Suprapubic skin (tissue), 4 donors: ENCODE measurements at regions not wholly inside any gene's neighbourhood (a gene's known extent, or its start where the extent isn't known, plus 50 kb on each side); places are given as distances from the start of the nearest gene placed in this dataset.

Experiments
- DNase-seq, 2 donors: peaks; one replicate each; pipeline ENCODE4 v3.0.0-alpha.2; 2019; ENCODE audit warnings: low spot score in 2 of 2
- H3K27ac ChIP-seq: fragments of 200-600 bp; sonication (generic); one replicate; pipeline ENCODE4 v1.5.1; 2019
- H3K27me3 ChIP-seq: fragments of 200-600 bp; sonication (generic); one replicate; pipeline ENCODE4 v1.5.1; 2019
- H3K36me3 ChIP-seq: fragments of 200-600 bp; sonication (generic); one replicate; pipeline ENCODE4 v1.5.1; 2019
- H3K4me1 ChIP-seq: fragments of 200-600 bp; sonication (generic); one replicate; pipeline ENCODE4 v1.5.1; 2019
- H3K4me3 ChIP-seq: fragments of 200-600 bp; sonication (generic); one replicate; pipeline ENCODE4 v1.5.1; 2019; ENCODE audit warnings: mild to moderate bottlenecking
- H3K9me3 ChIP-seq: fragments of 200-600 bp; sonication (generic); one replicate; pipeline ENCODE4 v1.5.1; 2019
- CTCF ChIP-seq, 2 donors: fragments of 200-600 bp in 1 of 2; fragments of 450-650 bp in 1 of 2; sonication (generic) in 1 of 2; IDR thresholded peaks; one replicate each; pipeline ENCODE4 v1.5.1; 2016 to 2019; ENCODE audit warnings: antibody characterized with exemption in 2 of 2, mild to moderate bottlenecking in 1 of 2, moderate library complexity in 1 of 2
- EP300 ChIP-seq: sonication (generic); formaldehyde crosslinking; IDR thresholded peaks from one replicate; pipeline ENCODE4 v1.6.1; 2017; ENCODE audit warnings: antibody characterized with exemption
- POLR2A ChIP-seq, 2 donors: fragments of 450-650 bp; IDR thresholded peaks; one replicate each; pipeline ENCODE4 v1.6.1; 2017; ENCODE audit warnings: antibody characterized with exemption in 2 of 2, mild to moderate bottlenecking in 2 of 2, moderate library complexity in 2 of 2
- POLR2AphosphoS5 ChIP-seq, 3 donors: sonication (generic); formaldehyde crosslinking; IDR thresholded peaks; one replicate each; pipeline ENCODE4 v1.6.1; 2017; ENCODE audit warnings: antibody characterized with exemption in 3 of 3
- WGBS: methylation state at CpG from one replicate; pipeline ENCODE4 v1.1.5; 2018; 5-methylcytosine and 5-hydroxymethylcytosine counted together

GRCh38 chr14:41022932-41023331 is 583.7 kb upstream of the LRFN5 start:
- WGBS = 86% methylated on average over 2 of the region's 2 CpGs
- TF ChIP-seq POLR2A (IDR thresholded peaks at IDR 0.05) (no peak), CTCF (IDR thresholded peaks at IDR 0.05) (no peak), EP300 (no peak), POLR2AphosphoS5 (IDR thresholded peaks at IDR 0.05) (no peak)
- no peaks in the 10 kb centered on the region for H3K4me1 ChIP-seq

GRCh38 chr14:41016213-41016612 is 590.5 kb upstream of the LRFN5 start:
- H3K4me3 ChIP-seq = no peak overlapping the region
- H3K27me3 ChIP-seq = no peaks in the 10 kb centered on the region
- 36% methylated on average over 4 of the region's 4 CpGs for WGBS
- H3K9me3 ChIP-seq = no peaks in the 10 kb centered on the region
- H3K36me3 ChIP-seq = no peaks in the 10 kb centered on the region
- DNase-seq = no peak
- TF ChIP-seq POLR2A (IDR thresholded peaks at IDR 0.05) = no peak
- no peak for TF ChIP-seq CTCF (IDR thresholded peaks at IDR 0.05)
- TF ChIP-seq POLR2AphosphoS5 (IDR thresholded peaks at IDR 0.05) = no peak
- no peak for TF ChIP-seq EP300
- H3K4me1 ChIP-seq = no peaks in the 10 kb centered on the region
- no peak overlapping the region for H3K27ac ChIP-seq

More at GRCh38 chr14:41022932-41023331, 583.7 kb upstream of the LRFN5 start:
- H3K9me3 ChIP-seq = no peaks in the 10 kb centered on the region
- H3K27ac ChIP-seq = no peak overlapping the region
- no peaks in the 10 kb centered on the region for H3K36me3 ChIP-seq
- no peak overlapping the region for H3K4me3 ChIP-seq
- H3K27me3 ChIP-seq = no peaks in the 10 kb centered on the region
- DNase-seq = no peak

- H3K36me3 ChIP-seq = no peaks in the 10 kb centered on the region
- WGBS = 71% methylated on average over 3 of the region's 3 CpGs
- H3K4me1 ChIP-seq = no peaks in the 10 kb centered on the region
- DNase-seq = no peak
- H3K27ac ChIP-seq = no peak overlapping the region
- TF ChIP-seq EP300 = no peak
- no peak overlapping the region for H3K4me3 ChIP-seq
- no peaks in the 10 kb centered on the region for H3K27me3 ChIP-seq
- no peaks in the 10 kb centered on the region for H3K9me3 ChIP-seq
These were observed 606.3 kb upstream of the LRFN5 start for GRCh38 chr14:41000350-41000749.

GRCh38 chr14:40989260-40989659 is 617.4 kb upstream of the LRFN5 start:
- Histone ChIP-seq H3K9me3 (peaks cover 7% of the 10 kb centered on the region), H3K27me3 (no peaks in the 10 kb centered on the region), H3K36me3 (no peaks in the 10 kb centered on the region), H3K4me3 (no peak overlapping the region), H3K27ac (no peak overlapping the region), H3K4me1 (no peaks in the 10 kb centered on the region)
- WGBS = 24% methylated on average over 1 of the region's 1 CpG
- TF ChIP-seq POLR2A (IDR thresholded peaks at IDR 0.05) (no peak), EP300 (no peak), CTCF (IDR thresholded peaks at IDR 0.05) (no peak), POLR2AphosphoS5 (IDR thresholded peaks at IDR 0.05) (no peak)
- DNase-seq = no peak

- Histone ChIP-seq H3K4me3 (no peak overlapping the region), H3K36me3 (no peaks in the 10 kb centered on the region), H3K4me1 (no peaks in the 10 kb centered on the region), H3K27ac (no peak overlapping the region), H3K27me3 (no peaks in the 10 kb centered on the region), H3K9me3 (peaks cover 7% of the 10 kb centered on the region)
- 69% methylated on average over 3 of the region's 3 CpGs for WGBS
- no peak for DNase-seq
- TF ChIP-seq POLR2A (IDR thresholded peaks at IDR 0.05) = no peak
- no peak for TF ChIP-seq EP300
- TF ChIP-seq CTCF (IDR thresholded peaks at IDR 0.05) = no peak
- TF ChIP-seq POLR2AphosphoS5 (IDR thresholded peaks at IDR 0.05) = no peak
These were observed 619.2 kb upstream of the LRFN5 start for GRCh38 chr14:40987481-40987880.

GRCh38 chr14:40986655-40987054 is 620.0 kb upstream of the LRFN5 start:
- H3K9me3 ChIP-seq = peaks cover 7% of the 10 kb centered on the region
- H3K27ac ChIP-seq = no peak overlapping the region
- 71% methylated on average over 1 of the region's 1 CpG for WGBS
- no peak for TF ChIP-seq POLR2AphosphoS5 (IDR thresholded peaks at IDR 0.05)
- no peak for TF ChIP-seq CTCF (IDR thresholded peaks at IDR 0.05)
- no peak for TF ChIP-seq EP300
- no peak for TF ChIP-seq POLR2A (IDR thresholded peaks at IDR 0.05)
- no peaks in the 10 kb centered on the region for H3K36me3 ChIP-seq
- no peak for DNase-seq
- H3K4me1 ChIP-seq = no peaks in the 10 kb centered on the region
- no peak overlapping the region for H3K4me3 ChIP-seq
- H3K27me3 ChIP-seq = no peaks in the 10 kb centered on the region
